ENCODE measurements at regions not wholly inside any gene's neighbourhood (a gene's known extent, or its start where the extent isn't known, plus 50 kb on each side); places are given as distances from the start of the nearest gene placed in this dataset.

- Histone ChIP-seq H4K20me1 (ENCODE audit: insufficient read depth, low read length) (no peaks in the 10 kb centered on the region), H3K27me3 (ENCODE audit: insufficient read depth, low read length) (no peaks in the 10 kb centered on the region), H3F3A (ENCODE audit: insufficient read depth, low read length) (no peaks in the 10 kb centered on the region), H3K9me3 (ENCODE audit: low read length) (no peaks in the 10 kb centered on the region), H3K4me3 (ENCODE audit: low read depth, low read length, poor library complexity, severe bottlenecking) (no peak overlapping the region), H3K79me2 (ENCODE audit: insufficient read depth, low read length) (no peaks in the 10 kb centered on the region), H3K27ac (ENCODE audit: low read depth, low read length, poor library complexity, severe bottlenecking) (no peak overlapping the region), H3K9me2 (ENCODE audit: low read depth, low read length) (no peaks in the 10 kb centered on the region), H3K36me3 (ENCODE audit: insufficient read depth, low read length) (no peaks in the 10 kb centered on the region), H3K4me2 (ENCODE audit: low read length) (no peak overlapping the region), H3K4me1 (ENCODE audit: insufficient read depth, low read length, severe bottlenecking) (no peaks in the 10 kb centered on the region), H3K9ac (ENCODE audit: low read length) (no peak overlapping the region), H2AFZ (ENCODE audit: low read length) (no peak overlapping the region)
- TF ChIP-seq CTCF (IDR thresholded peaks at IDR 0.05; ENCODE audit: low read length): no peak
- TF ChIP-seq EZH2 (IDR thresholded peaks at IDR 0.05; ENCODE audit: borderline replicate concordance, low read length): no peak
These were observed 199.1 kb upstream of the CCDC150 start for GRCh38 chr2:196440413-196440812.

- no peaks in the 10 kb centered on the region for H3K9me2 ChIP-seq (ENCODE audit: low read depth, low read length)
- H3F3A ChIP-seq (ENCODE audit: insufficient read depth, low read length): no peaks in the 10 kb centered on the region
- H3K4me3 ChIP-seq (ENCODE audit: low read depth, low read length, poor library complexity, severe bottlenecking): no peak overlapping the region
- TF ChIP-seq EZH2 (IDR thresholded peaks at IDR 0.05; ENCODE audit: borderline replicate concordance, low read length): no peak
- no peak for TF ChIP-seq CTCF (IDR thresholded peaks at IDR 0.05; ENCODE audit: low read length)
- H4K20me1 ChIP-seq (ENCODE audit: insufficient read depth, low read length): no peaks in the 10 kb centered on the region
- H2AFZ ChIP-seq (ENCODE audit: low read length): no peak overlapping the region
- H3K9ac ChIP-seq (ENCODE audit: low read length): no peak overlapping the region
- no peaks in the 10 kb centered on the region for H3K36me3 ChIP-seq (ENCODE audit: insufficient read depth, low read length)
- H3K27ac ChIP-seq (ENCODE audit: low read depth, low read length, poor library complexity, severe bottlenecking): no peak overlapping the region
- no peaks in the 10 kb centered on the region for H3K79me2 ChIP-seq (ENCODE audit: insufficient read depth, low read length)
- H3K27me3 ChIP-seq (ENCODE audit: insufficient read depth, low read length): no peaks in the 10 kb centered on the region
- no peaks in the 10 kb centered on the region for H3K9me3 ChIP-seq (ENCODE audit: low read length)
- H3K4me1 ChIP-seq (ENCODE audit: insufficient read depth, low read length, severe bottlenecking): no peaks in the 10 kb centered on the region
- no peak overlapping the region for H3K4me2 ChIP-seq (ENCODE audit: low read length)
These were observed 198.0 kb upstream of the CCDC150 start for GRCh38 chr2:196441527-196441926.

GRCh38 chr2:196442211-196442610, 197.3 kb upstream of the CCDC150 start:
- Histone ChIP-seq H3K27me3 (ENCODE audit: insufficient read depth, low read length) (no peaks in the 10 kb centered on the region), H3K27ac (ENCODE audit: low read depth, low read length, poor library complexity, severe bottlenecking) (no peak overlapping the region), H3K4me1 (ENCODE audit: insufficient read depth, low read length, severe bottlenecking) (no peaks in the 10 kb centered on the region)

More at GRCh38 chr2:196442211-196442610, 197.3 kb upstream of the CCDC150 start:
- H3K9me2 ChIP-seq (ENCODE audit: low read depth, low read length): no peaks in the 10 kb centered on the region
- no peak overlapping the region for H3K9ac ChIP-seq (ENCODE audit: low read length)
- no peak overlapping the region for H3K4me3 ChIP-seq (ENCODE audit: low read depth, low read length, poor library complexity, severe bottlenecking)
- H3F3A ChIP-seq (ENCODE audit: insufficient read depth, low read length): no peaks in the 10 kb centered on the region
- H3K79me2 ChIP-seq (ENCODE audit: insufficient read depth, low read length): no peaks in the 10 kb centered on the region
- no peaks in the 10 kb centered on the region for H3K9me3 ChIP-seq (ENCODE audit: low read length)
- no peak for TF ChIP-seq EZH2 (IDR thresholded peaks at IDR 0.05; ENCODE audit: borderline replicate concordance, low read length)
- TF ChIP-seq CTCF (IDR thresholded peaks at IDR 0.05; ENCODE audit: low read length): no peak
- H3K4me2 ChIP-seq (ENCODE audit: low read length): no peak overlapping the region
- no peak overlapping the region for H2AFZ ChIP-seq (ENCODE audit: low read length)
- no peaks in the 10 kb centered on the region for H4K20me1 ChIP-seq (ENCODE audit: insufficient read depth, low read length)
- H3K36me3 ChIP-seq (ENCODE audit: insufficient read depth, low read length): no peaks in the 10 kb centered on the region

All from OCI-LY1 (cell line).